PC-3 (cell line): ENCODE measurements at regions not wholly inside any gene's neighbourhood (a gene's known extent, or its start where the extent isn't known, plus 50 kb on each side); places are given as distances from the start of the nearest gene placed in this dataset.

Source experiments
- EZH2 ChIP-seq: fragments of 300-600 bp; sonication (generic); IDR thresholded peaks from one replicate; pipeline ENCODE4 v1.6.1; 2017; ENCODE audit warnings: antibody characterized with exemption, mild to moderate bottlenecking, low read length; ENCODE audit not compliant: unreplicated experiment
- TF ChIP-seq, protein P1 (sequence below): fragments of 300-600 bp; sonication (generic); conservative IDR thresholded peaks from 2 replicates; pipeline ENCODE4 v1.5.1; 2017; ENCODE audit warnings: antibody characterized with exemption, low read depth, mild to moderate bottlenecking, low read length

DNA sequence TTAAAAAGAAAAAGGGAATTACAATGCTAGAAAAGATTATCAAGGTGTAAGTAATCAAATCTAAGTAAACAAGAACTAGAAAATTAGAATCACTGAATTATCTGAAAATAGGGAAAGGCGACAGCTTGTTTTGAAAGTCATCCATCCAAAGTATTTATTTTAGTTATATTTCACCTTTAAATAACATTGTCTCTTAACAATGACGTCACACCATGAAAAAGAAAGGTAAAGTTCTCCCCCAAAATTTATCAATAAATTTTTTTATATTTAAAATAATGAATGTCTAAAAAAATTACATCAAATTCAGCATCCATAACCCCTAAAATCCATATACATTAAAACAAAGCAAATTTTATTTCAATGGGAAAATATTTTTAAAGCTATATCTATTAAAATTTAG is 223.2 kb downstream of the RERGL start:
- TF ChIP-seq, protein P1, sequence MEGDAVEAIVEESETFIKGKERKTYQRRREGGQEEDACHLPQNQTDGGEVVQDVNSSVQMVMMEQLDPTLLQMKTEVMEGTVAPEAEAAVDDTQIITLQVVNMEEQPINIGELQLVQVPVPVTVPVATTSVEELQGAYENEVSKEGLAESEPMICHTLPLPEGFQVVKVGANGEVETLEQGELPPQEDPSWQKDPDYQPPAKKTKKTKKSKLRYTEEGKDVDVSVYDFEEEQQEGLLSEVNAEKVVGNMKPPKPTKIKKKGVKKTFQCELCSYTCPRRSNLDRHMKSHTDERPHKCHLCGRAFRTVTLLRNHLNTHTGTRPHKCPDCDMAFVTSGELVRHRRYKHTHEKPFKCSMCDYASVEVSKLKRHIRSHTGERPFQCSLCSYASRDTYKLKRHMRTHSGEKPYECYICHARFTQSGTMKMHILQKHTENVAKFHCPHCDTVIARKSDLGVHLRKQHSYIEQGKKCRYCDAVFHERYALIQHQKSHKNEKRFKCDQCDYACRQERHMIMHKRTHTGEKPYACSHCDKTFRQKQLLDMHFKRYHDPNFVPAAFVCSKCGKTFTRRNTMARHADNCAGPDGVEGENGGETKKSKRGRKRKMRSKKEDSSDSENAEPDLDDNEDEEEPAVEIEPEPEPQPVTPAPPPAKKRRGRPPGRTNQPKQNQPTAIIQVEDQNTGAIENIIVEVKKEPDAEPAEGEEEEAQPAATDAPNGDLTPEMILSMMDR = no peak
- TF ChIP-seq EZH2 = no peak
